Ascending aorta (tissue), 2 donors: ENCODE measurements at regions not wholly inside any gene's neighbourhood (a gene's known extent, or its start where the extent isn't known, plus 50 kb on each side); places are given as distances from the start of the nearest gene placed in this dataset.

Experiments
- DNase-seq, 2 donors: peaks; one replicate each; pipeline ENCODE4 v3.0.0-alpha.2; 2019; ENCODE audit warnings: low spot score in 2 of 2
- H3K27ac ChIP-seq, 2 donors: fragments of 200-600 bp; sonication (generic); one replicate each; pipeline ENCODE4 v1.5.1; 2016 to 2017; ENCODE audit warnings: mild to moderate bottlenecking in 1 of 2
- H3K27me3 ChIP-seq: fragments of 200-600 bp; sonication (generic); one replicate; pipeline ENCODE4 v1.5.1; 2017
- H3K36me3 ChIP-seq, 2 donors: fragments of 200-600 bp; sonication (generic); one replicate each; pipeline ENCODE4 v1.5.1; 2016
- H3K4me1 ChIP-seq, 2 donors: fragments of 200-600 bp; sonication (generic); one replicate each; pipeline ENCODE4 v1.5.1; 2016 to 2017; ENCODE audit warnings: mild to moderate bottlenecking in 1 of 2
- H3K4me3 ChIP-seq, 2 donors: fragments of 200-600 bp; sonication (generic); one replicate each; pipeline ENCODE4 v1.5.1; 2016 to 2017; ENCODE audit warnings: mild to moderate bottlenecking in 1 of 2
- H3K9me3 ChIP-seq, 2 donors: fragments of 200-600 bp; sonication (generic); one replicate each; pipeline ENCODE4 v1.5.1; 2016
- CTCF ChIP-seq, 3 experiments: fragments of 200-600 bp in 2 of 3; fragments of 450-650 bp in 1 of 3; sonication (generic) in 2 of 3; IDR thresholded peaks; one replicate each; pipeline ENCODE4 v1.5.1; 2016 to 2019; ENCODE audit warnings: antibody characterized with exemption in 3 of 3, mild to moderate bottlenecking in 1 of 3, moderate library complexity in 1 of 3
- intact Hi-C: fragments of 100-400 bp; cut with DNase I; formaldehyde crosslinking; loops from one replicate; pipeline ENCODE4 v1.15.1; 2023

GRCh38 chr2:185316383-185316782 is 422.2 kb upstream of the FSIP2 start:
- intact Hi-C loops, result no loop called here
- H3K36me3 ChIP-seq, result no peaks in the 10 kb centered on the region
- no peak for DNase-seq
- no peaks in the 10 kb centered on the region for H3K9me3 ChIP-seq
- H3K27ac ChIP-seq, result no peak overlapping the region
- no peaks in the 10 kb centered on the region for H3K4me1 ChIP-seq
- no peak for TF ChIP-seq CTCF (IDR thresholded peaks at IDR 0.05)
- H3K27me3 ChIP-seq, result no peaks in the 10 kb centered on the region
- H3K4me3 ChIP-seq, result no peak overlapping the region

GRCh38 chr2:185318271-185318724 is 420.3 kb upstream of the FSIP2 start:
- no peak for TF ChIP-seq CTCF (IDR thresholded peaks at IDR 0.05)
- Histone ChIP-seq H3K27ac (no peak overlapping the region), H3K4me1 (no peaks in the 10 kb centered on the region), H3K4me3 (no peak overlapping the region), H3K9me3 (no peaks in the 10 kb centered on the region), H3K27me3 (no peaks in the 10 kb centered on the region), H3K36me3 (no peaks in the 10 kb centered on the region)
- intact Hi-C loops, result no loop called here
- DNase-seq, result no peak

- no peak for TF ChIP-seq CTCF (IDR thresholded peaks at IDR 0.05)
Measured at GRCh38 chr2:185335879-185336278, 402.7 kb upstream of the FSIP2 start.

GRCh38 chr2:185337033-185337432 is 401.6 kb upstream of the FSIP2 start:
- no peak overlapping the region for H3K4me3 ChIP-seq
- no peak overlapping the region for H3K27ac ChIP-seq
- intact Hi-C loops, result no loop called here
- no peak for DNase-seq
- no peaks in the 10 kb centered on the region for H3K4me1 ChIP-seq
- no peak for TF ChIP-seq CTCF (IDR thresholded peaks at IDR 0.05)
- no peaks in the 10 kb centered on the region for H3K27me3 ChIP-seq
- H3K36me3 ChIP-seq, result no peaks in the 10 kb centered on the region
- no peaks in the 10 kb centered on the region for H3K9me3 ChIP-seq

More at GRCh38 chr2:185335879-185336278, 402.7 kb upstream of the FSIP2 start:
- Histone ChIP-seq H3K9me3 (no peaks in the 10 kb centered on the region), H3K27ac (no peak overlapping the region), H3K27me3 (no peaks in the 10 kb centered on the region), H3K36me3 (no peaks in the 10 kb centered on the region), H3K4me1 (no peaks in the 10 kb centered on the region), H3K4me3 (no peak overlapping the region)
- intact Hi-C loops, result no loop called here
- no peak for DNase-seq

GRCh38 chr2:185338104-185338503 is 400.5 kb upstream of the FSIP2 start:
- no peak overlapping the region for H3K27ac ChIP-seq
- no peak for TF ChIP-seq CTCF (IDR thresholded peaks at IDR 0.05)

GRCh38 chr2:185347445-185347844 is 391.2 kb upstream of the FSIP2 start:
- Histone ChIP-seq H3K27ac (no peak overlapping the region), H3K4me3 (no peak overlapping the region), H3K27me3 (no peaks in the 10 kb centered on the region), H3K9me3 (no peaks in the 10 kb centered on the region), H3K36me3 (no peaks in the 10 kb centered on the region), H3K4me1 (no peaks in the 10 kb centered on the region)
- intact Hi-C loops, result no loop called here
- TF ChIP-seq CTCF (IDR thresholded peaks at IDR 0.05), result no peak
- no peak for DNase-seq

More at GRCh38 chr2:185338104-185338503, 400.5 kb upstream of the FSIP2 start:
- Histone ChIP-seq H3K27me3 (no peaks in the 10 kb centered on the region), H3K36me3 (no peaks in the 10 kb centered on the region), H3K4me3 (no peak overlapping the region), H3K9me3 (no peaks in the 10 kb centered on the region), H3K4me1 (no peaks in the 10 kb centered on the region)
- intact Hi-C loops, result no loop called here
- no peak for DNase-seq
